HL-60 (cell line): ENCODE measurements at regions not wholly inside any gene's neighbourhood (a gene's known extent, or its start where the extent isn't known, plus 50 kb on each side); places are given as distances from the start of the nearest gene placed in this dataset.

Source experiments
- POLR2AphosphoS5 ChIP-seq: IDR thresholded peaks from 2 replicates; pipeline ENCODE4 v1.6.1; 2012; ENCODE audit warnings: low read depth
- TF ChIP-seq, protein P1 (sequence below): IDR thresholded peaks from one replicate; pipeline ENCODE4 v1.5.1; 2011; ENCODE audit warnings: low read length, control low read depth, inconsistent platforms; ENCODE audit not compliant: insufficient read depth

DNA sequence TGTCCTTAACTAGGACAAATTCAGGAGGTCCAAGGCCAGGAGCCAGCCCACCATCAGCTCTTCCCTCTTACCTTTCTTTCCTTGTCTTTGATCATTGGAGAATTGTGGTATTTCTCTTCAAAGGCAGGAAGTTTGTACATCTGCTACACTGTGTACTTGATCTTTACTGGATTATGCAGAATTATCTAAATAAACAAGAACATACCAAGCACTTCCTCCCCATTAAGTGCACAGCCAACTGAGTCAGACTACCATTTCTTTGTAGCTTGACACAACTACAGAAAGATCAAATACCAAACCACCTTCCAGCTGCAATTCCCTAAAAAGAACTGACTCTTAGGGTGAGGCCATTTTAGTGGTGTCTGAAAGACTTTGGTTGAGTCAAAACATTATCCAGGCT is 195.1 kb downstream of the HDGFL1 start:
- TF ChIP-seq, protein P1, sequence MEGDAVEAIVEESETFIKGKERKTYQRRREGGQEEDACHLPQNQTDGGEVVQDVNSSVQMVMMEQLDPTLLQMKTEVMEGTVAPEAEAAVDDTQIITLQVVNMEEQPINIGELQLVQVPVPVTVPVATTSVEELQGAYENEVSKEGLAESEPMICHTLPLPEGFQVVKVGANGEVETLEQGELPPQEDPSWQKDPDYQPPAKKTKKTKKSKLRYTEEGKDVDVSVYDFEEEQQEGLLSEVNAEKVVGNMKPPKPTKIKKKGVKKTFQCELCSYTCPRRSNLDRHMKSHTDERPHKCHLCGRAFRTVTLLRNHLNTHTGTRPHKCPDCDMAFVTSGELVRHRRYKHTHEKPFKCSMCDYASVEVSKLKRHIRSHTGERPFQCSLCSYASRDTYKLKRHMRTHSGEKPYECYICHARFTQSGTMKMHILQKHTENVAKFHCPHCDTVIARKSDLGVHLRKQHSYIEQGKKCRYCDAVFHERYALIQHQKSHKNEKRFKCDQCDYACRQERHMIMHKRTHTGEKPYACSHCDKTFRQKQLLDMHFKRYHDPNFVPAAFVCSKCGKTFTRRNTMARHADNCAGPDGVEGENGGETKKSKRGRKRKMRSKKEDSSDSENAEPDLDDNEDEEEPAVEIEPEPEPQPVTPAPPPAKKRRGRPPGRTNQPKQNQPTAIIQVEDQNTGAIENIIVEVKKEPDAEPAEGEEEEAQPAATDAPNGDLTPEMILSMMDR, result no peak
- TF ChIP-seq POLR2AphosphoS5, result no peak
